H1 (cell line): ENCODE measurements at regions not wholly inside any gene's neighbourhood (a gene's known extent, or its start where the extent isn't known, plus 50 kb on each side); places are given as distances from the start of the nearest gene placed in this dataset.

Source experiments
- CTCF ChIA-PET: fragments of 300-600 bp; sonication (Branson Sonifier 250); formaldehyde crosslinking; loops from one replicate; lab custom pipeline; 2021; ENCODE audit not compliant: partially characterized antibody; lab: Charles Lee
- POLR2A ChIA-PET: fragments of 300-600 bp; sonication (Branson Sonifier 250); formaldehyde crosslinking; loops from one replicate; lab custom pipeline; 2021; ENCODE audit warnings: inconsistent platforms; ENCODE audit not compliant: partially characterized antibody; lab: Charles Lee
- DNase-seq, 2 experiments: peaks; one replicate each; pipeline versions ENCODE4 v3.0.0 to v3.0.0-alpha.2; 2010 to 2022; ENCODE audit warnings: low spot score in 2 of 2, low read depth in 1 of 2, mixed read lengths in 1 of 2
- FAIRE-seq: peaks from 2 replicates; lab custom pipeline; 2011; peaks lifted over from hg19 to GRCh38; lab: Jason Lieb, UNC
- H2AFZ ChIP-seq: 2 replicates; pipeline ENCODE4 v1.8.1; 2012; ENCODE audit warnings: low read length, inconsistent platforms
- H2AK5ac ChIP-seq: 2 replicates; pipeline ENCODE4 v1.6.1; 2013; ENCODE audit warnings: low read depth, low read length
- H2BK120ac ChIP-seq: replicated peaks from 2 replicates; pipeline ENCODE3; 2013; ENCODE audit warnings: low read depth, low read length, inconsistent platforms
- H2BK12ac ChIP-seq: 2 replicates; pipeline ENCODE4 v1.6.1; 2013; ENCODE audit warnings: low read depth, low read length
- H2BK15ac ChIP-seq: 2 replicates; pipeline ENCODE4 v1.6.1; 2013; ENCODE audit warnings: low read length
- H2BK20ac ChIP-seq: 2 replicates; pipeline ENCODE4 v1.6.1; 2013; ENCODE audit warnings: low read length
- H2BK5ac ChIP-seq: 2 replicates; pipeline ENCODE4 v1.6.1; 2013; ENCODE audit warnings: low read depth, low read length
- H3K14ac ChIP-seq: 2 replicates; pipeline ENCODE4 v1.6.1; 2013; ENCODE audit warnings: inconsistent platforms; ENCODE audit not compliant: insufficient read length
- H3K18ac ChIP-seq: 2 replicates; pipeline ENCODE4 v1.6.1; 2013; ENCODE audit warnings: low read length; ENCODE audit errors: extremely low read depth
- H3K23ac ChIP-seq: 2 replicates; pipeline ENCODE4 v1.6.1; 2013; ENCODE audit warnings: inconsistent platforms; ENCODE audit not compliant: insufficient read length
- H3K23me2 ChIP-seq: 2 replicates; pipeline ENCODE4 v1.6.1; 2013; ENCODE audit warnings: low read depth, low read length
- H3K27ac ChIP-seq: 2 replicates; pipeline ENCODE4 v1.6.1; 2011; ENCODE audit warnings: low read depth, low read length, inconsistent platforms
- H3K27me3 ChIP-seq, 4 experiments: replicated peaks in 1 of 4; 1 replicate in 1 of 4; 2 replicates in 3 of 4; pipeline versions ENCODE4 v1.6.1 to v1.8.1; 2011 to 2013; ENCODE audit warnings: low read length in 3 of 4, mild to moderate bottlenecking in 3 of 4, inconsistent platforms in 2 of 4, mixed read lengths in 2 of 4, moderate library complexity in 1 of 4; ENCODE audit not compliant: control insufficient read depth in 3 of 4, insufficient read depth in 3 of 4; ENCODE audit errors: extremely low read depth in 1 of 4
- H3K36me3 ChIP-seq, 4 experiments: 2 replicates each; pipeline versions ENCODE4 v1.6.1 to v1.8.1; 2011 to 2013; ENCODE audit warnings: mild to moderate bottlenecking in 4 of 4, low read length in 3 of 4, moderate library complexity in 2 of 4, control low read depth in 1 of 4, inconsistent platforms in 1 of 4; ENCODE audit not compliant: insufficient read depth in 4 of 4, control insufficient read depth in 2 of 4
- H3K4ac ChIP-seq: replicated peaks from 2 replicates; pipeline ENCODE3; 2013; ENCODE audit warnings: low read length, low read depth, mixed read lengths, inconsistent platforms; ENCODE audit not compliant: insufficient read length
- H3K4me1 ChIP-seq, 4 experiments: replicated peaks in 1 of 4; 1 replicate in 1 of 4; 2 replicates in 3 of 4; pipeline versions ENCODE4 v1.6.1 to v1.8.1; 2011 to 2013; ENCODE audit warnings: low read length in 3 of 4, inconsistent platforms in 2 of 4, mixed read lengths in 1 of 4; ENCODE audit not compliant: insufficient read depth in 4 of 4, control insufficient read depth in 3 of 4
- H3K4me2 ChIP-seq, 2 experiments: 2 replicates each; pipeline versions ENCODE4 v1.6.1 to v1.8.1; 2011 to 2013; ENCODE audit warnings: low read depth in 2 of 2, low read length in 2 of 2, control low read depth in 1 of 2, inconsistent platforms in 1 of 2, mild to moderate bottlenecking in 1 of 2; ENCODE audit not compliant: insufficient read depth in 1 of 2
- H3K4me3 ChIP-seq, 4 experiments: fragments of 200-600, 300-600 bp in 1 of 4; sonication (generic), shearing (Covaris generic), sonication (Bioruptor Twin) in 1 of 4; 2 replicates each; pipeline versions ENCODE4 v1.5.1 to v1.8.1; 2011 to 2016; ENCODE audit warnings: low read length in 4 of 4, low read depth in 3 of 4, control low read depth in 2 of 4, inconsistent platforms in 2 of 4, mild to moderate bottlenecking in 2 of 4, mixed read lengths in 1 of 4, moderate library complexity in 1 of 4; ENCODE audit not compliant: insufficient read depth in 2 of 4; ENCODE audit errors: extremely low read depth in 1 of 4
- H3K56ac ChIP-seq: replicated peaks from 2 replicates; pipeline ENCODE3; 2013; ENCODE audit warnings: low read depth, mild to moderate bottlenecking, mixed read lengths, low read length, inconsistent platforms; ENCODE audit not compliant: insufficient read length
- H3K79me1 ChIP-seq: 2 replicates; pipeline ENCODE4 v1.6.1; 2013; ENCODE audit warnings: low read depth, low read length, control low read depth
- H3K79me2 ChIP-seq, 2 experiments: 2 replicates each; pipeline versions ENCODE4 v1.6.1 to v1.8.1; 2012 to 2013; ENCODE audit warnings: low read length in 2 of 2, mild to moderate bottlenecking in 2 of 2, inconsistent platforms in 1 of 2; ENCODE audit not compliant: insufficient read depth in 2 of 2, control insufficient read depth in 1 of 2
- H3K9ac ChIP-seq, 4 experiments: replicated peaks in 1 of 4; 1 replicate in 1 of 4; 2 replicates in 3 of 4; pipeline versions ENCODE4 v1.6.1 to v1.8.1; 2011 to 2013; ENCODE audit warnings: low read depth in 3 of 4, low read length in 3 of 4, control low read depth in 2 of 4, mild to moderate bottlenecking in 2 of 4, moderate library complexity in 2 of 4, inconsistent platforms in 1 of 4; ENCODE audit errors: extremely low read depth in 1 of 4
- H3K9me3 ChIP-seq, 2 experiments: 2 replicates each; pipeline versions ENCODE4 v1.6.1 to v1.8.1; 2012 to 2013; ENCODE audit warnings: mild to moderate bottlenecking in 2 of 2, moderate library complexity in 2 of 2, control low read depth in 1 of 2, inconsistent platforms in 1 of 2, low read depth in 1 of 2, low read length in 1 of 2, mixed read lengths in 1 of 2; ENCODE audit not compliant: insufficient read depth in 2 of 2
- H4K20me1 ChIP-seq, 2 experiments: replicated peaks in 1 of 2; 2 replicates each; pipeline versions ENCODE3 to v1.8.1; 2011 to 2013; ENCODE audit warnings: inconsistent platforms in 2 of 2, low read length in 2 of 2, mild to moderate bottlenecking in 1 of 2; ENCODE audit not compliant: insufficient read depth in 2 of 2, control insufficient read depth in 1 of 2
- H4K5ac ChIP-seq: 2 replicates; pipeline ENCODE4 v1.6.1; 2013; ENCODE audit warnings: low read length, low read depth, mixed read lengths, inconsistent platforms; ENCODE audit not compliant: insufficient read length
- H4K8ac ChIP-seq: 2 replicates; pipeline ENCODE4 v1.8.0; 2013; ENCODE audit warnings: mild to moderate bottlenecking, moderate library complexity, low read length, inconsistent platforms; ENCODE audit not compliant: insufficient read depth; ENCODE audit errors: extremely low read depth
- H4K91ac ChIP-seq: replicated peaks from 2 replicates; pipeline ENCODE3; 2013; ENCODE audit warnings: low read length, mixed read lengths, inconsistent platforms; ENCODE audit not compliant: insufficient read length
- ATF3 ChIP-seq: IDR thresholded peaks from 2 replicates; pipeline ENCODE4 v1.6.1; 2011; ENCODE audit warnings: low read depth, mild to moderate bottlenecking, low read length; ENCODE audit not compliant: insufficient read depth
- CBX8 ChIP-seq: fragments of 300-800, 300-1000 bp; sonication (generic); IDR thresholded peaks from 2 replicates; pipeline ENCODE4 v1.7.1; 2016; ENCODE audit warnings: low read depth, low read length, borderline replicate concordance
- CHD1 ChIP-seq: IDR thresholded peaks from 2 replicates; pipeline ENCODE4 v1.6.1; 2012; ENCODE audit warnings: low read depth, low read length, improper control_type of control experiment
- CTBP2 ChIP-seq: IDR thresholded peaks from 2 replicates; pipeline ENCODE4 v1.7.0; 2011; ENCODE audit warnings: borderline replicate concordance, mild to moderate bottlenecking, moderate library complexity, mixed read lengths, low read length; ENCODE audit not compliant: insufficient read depth, insufficient read length
- FOSL1 ChIP-seq: IDR thresholded peaks from 2 replicates; pipeline ENCODE4 v1.6.1; 2011; ENCODE audit warnings: mild to moderate bottlenecking, low read depth, low read length, moderate library complexity; ENCODE audit not compliant: insufficient read depth
- GTF2F1 ChIP-seq: IDR thresholded peaks from 2 replicates; pipeline ENCODE4 v1.6.1; 2012; ENCODE audit warnings: low read depth, low read length, improper control_type of control experiment, borderline replicate concordance
- HDAC2 ChIP-seq, 2 experiments: fragments of 300-600 bp in 1 of 2; sonication (generic) in 1 of 2; IDR thresholded peaks; 2 replicates each; pipeline ENCODE4 v1.6.1; 2011 to 2012; ENCODE audit warnings: low read depth in 2 of 2, low read length in 2 of 2, mild to moderate bottlenecking in 2 of 2, moderate library complexity in 2 of 2, borderline replicate concordance in 1 of 2, inconsistent platforms in 1 of 2
- JUN ChIP-seq: IDR thresholded peaks from 2 replicates; pipeline ENCODE4 v1.6.1; 2011; ENCODE audit warnings: low read depth, mild to moderate bottlenecking, improper control_type of control experiment, low read length
- PHF8 ChIP-seq: fragments of 200-600 bp; sonication (generic); conservative IDR thresholded peaks from 2 replicates; pipeline ENCODE4 v1.7.1; 2012; ENCODE audit warnings: low read depth, mild to moderate bottlenecking, inconsistent platforms, low read length, moderate library complexity
- POLR2A ChIP-seq, 2 experiments: IDR thresholded peaks; 1 replicate in 1 of 2; 2 replicates in 1 of 2; pipeline ENCODE4 v1.6.1; 2011; ENCODE audit warnings: low read depth in 2 of 2, low read length in 2 of 2, mild to moderate bottlenecking in 2 of 2; ENCODE audit errors: control extremely low read depth in 1 of 2
- RFX5 ChIP-seq: IDR thresholded peaks from 2 replicates; pipeline ENCODE4 v1.6.1; 2011; ENCODE audit warnings: low read depth, low read length, improper control_type of control experiment, borderline replicate concordance
- RXRA ChIP-seq: IDR thresholded peaks from 2 replicates; pipeline ENCODE4 v1.6.1; 2011; ENCODE audit warnings: low read depth, mild to moderate bottlenecking, low read length, moderate library complexity; ENCODE audit not compliant: insufficient read depth
- SAP30 ChIP-seq: fragments of 300-600 bp; sonication (generic); IDR thresholded peaks from 2 replicates; pipeline ENCODE4 v1.7.1; 2012; ENCODE audit warnings: low read length, moderate library complexity, mild to moderate bottlenecking, inconsistent platforms; ENCODE audit not compliant: insufficient read depth, insufficient replicate concordance
- SIRT6 ChIP-seq: IDR thresholded peaks from one replicate; pipeline ENCODE4 v1.7.1; 2012; ENCODE audit warnings: low read length, inconsistent platforms
- SP4 ChIP-seq: IDR thresholded peaks from 2 replicates; pipeline ENCODE4 v1.6.1; 2012; ENCODE audit warnings: low read length, inconsistent platforms
- WGBS, 2 experiments: shearing (Covaris generic) in 1 of 2; methylation state at CpG; one replicate each; pipeline versions ENCODE4 v1.1.6 to v1.1.7; 2013 to 2015; ENCODE audit warnings: low lambda C conversion rate in 2 of 2, mixed read lengths in 2 of 2, inconsistent platforms in 1 of 2, low coverage in 1 of 2, missing lambda C conversion rate in 1 of 2; ENCODE audit not compliant: insufficient replicate concordance in 2 of 2, insufficient coverage in 1 of 2, insufficient read length in 1 of 2; ENCODE audit errors: extremely low coverage in 1 of 2, missing lambda C conversion rate in 1 of 2; 5-methylcytosine and 5-hydroxymethylcytosine counted together

- no peak overlapping the region for H2AK5ac ChIP-seq
- WGBS, 2 experiments, result 92% methylated on average over 3 of the region's 3 CpGs; no CpG with 5 or more reads in 1 of the 2 experiments
- H3K4me3 ChIP-seq, result no peak overlapping the region
- H3K4me1 ChIP-seq, result no peaks in the 10 kb centered on the region; a peak in 1 of 7 replicates
- no peaks in the 10 kb centered on the region for H3K23me2 ChIP-seq
- no peak overlapping the region for H3K4me2 ChIP-seq
- POLR2A ChIA-PET, result no interaction called here
- TF ChIP-seq GTF2F1 (no peak), POLR2A (IDR thresholded peaks at IDR 0.05; ENCODE audit: control extremely low read depth in 1 of 2, low read depth in 2 of 2, low read length in 2 of 2) (no peak), SAP30 (no peak), CBX8 (no peak), SIRT6 (no peak), RXRA (no peak), CHD1 (no peak), ATF3 (no peak), RFX5 (no peak), SP4 (no peak), PHF8 (no peak), HDAC2 (IDR thresholded peaks at IDR 0.05; ENCODE audit: borderline replicate concordance in 1 of 2, low read depth in 2 of 2, low read length in 2 of 2) (no peak), FOSL1 (no peak), CTBP2 (no peak), JUN (no peak)
- TF ChIP-seq, all 59 proteins: peak for 0
- Histone ChIP-seq H4K5ac (no peak overlapping the region), H2BK20ac (no peak overlapping the region), H2BK5ac (no peak overlapping the region), H3K36me3 (no peaks in the 10 kb centered on the region), H2BK120ac (no peak overlapping the region), H3K27ac (no peak overlapping the region), H3K4ac (no peak overlapping the region), H2BK12ac (no peak overlapping the region), H3K27me3 (no peaks in the 10 kb centered on the region), H3K9ac (no peak overlapping the region), H3K14ac (no peak overlapping the region), H4K91ac (no peak overlapping the region), H2AFZ (no peak overlapping the region), H3K23ac (no peak overlapping the region), H4K20me1 (no peaks in the 10 kb centered on the region), H3K9me3 (no peaks in the 10 kb centered on the region), H3K79me2 (no peaks in the 10 kb centered on the region), H3K79me1 (no peaks in the 10 kb centered on the region), H3K18ac (no peak overlapping the region), H3K56ac (no peak overlapping the region), H2BK15ac (no peak overlapping the region), H4K8ac (no peak overlapping the region)
- CTCF ChIA-PET, result interaction anchor here (0.8 kb wide), 1 partner anchor 227 kb away, joined by 3 read pairs; no protein-coding TSS in a partner anchor
- DNase-seq (no peak), FAIRE-seq (no peak)
These were observed 63.1 kb downstream of the CXCR4 start for GRCh38 chr2:136054856-136055255.
